ENCODE measurements at regions not wholly inside any gene's neighbourhood (a gene's known extent, or its start where the extent isn't known, plus 50 kb on each side); places are given as distances from the start of the nearest gene placed in this dataset.
"Not testable (repeated sequence)": the region's sequence is repeated elsewhere in the genome, so short reads cannot be mapped to it uniquely, and the experiment has no call there.

- no peak for DNase-seq (ENCODE audit: low spot score)
- in situ Hi-C loops (cut with MboI; ENCODE audit: low sequenced_read_pairs, unreplicated experiment): no loop called here
- no peak for TF ChIP-seq CTCF (IDR thresholded peaks at IDR 0.05; ENCODE audit: borderline replicate concordance, control extremely low read depth, extremely low read depth, insufficient read depth, missing control alignments)
Observed at GRCh38 chr2:53028225-53028624, 739.4 kb upstream of the CHAC2 start.

- DNase-seq (ENCODE audit: low spot score); in situ Hi-C loops (cut with MboI; ENCODE audit: low sequenced_read_pairs, unreplicated experiment): not testable (repeated sequence)
Observed at GRCh38 chr2:53022248-53022647, 745.4 kb upstream of the CHAC2 start.

GRCh38 chr2:53021828-53022227 is 745.8 kb upstream of the CHAC2 start:
- TF ChIP-seq CTCF (IDR thresholded peaks at IDR 0.05; ENCODE audit: borderline replicate concordance, control extremely low read depth, extremely low read depth, insufficient read depth, missing control alignments): no peak
- no peak for DNase-seq (ENCODE audit: low spot score)

GRCh38 chr2:53021292-53021691 is 746.3 kb upstream of the CHAC2 start:
- in situ Hi-C loops (cut with MboI; ENCODE audit: low sequenced_read_pairs, unreplicated experiment): no loop called here

More at GRCh38 chr2:53021828-53022227, 745.8 kb upstream of the CHAC2 start:
- in situ Hi-C loops (cut with MboI; ENCODE audit: low sequenced_read_pairs, unreplicated experiment): no loop called here

GRCh38 chr2:53018825-53019425 is 748.7 kb upstream of the CHAC2 start:
- DNase-seq (ENCODE audit: low spot score): no peak
- TF ChIP-seq CTCF (IDR thresholded peaks at IDR 0.05; ENCODE audit: borderline replicate concordance, control extremely low read depth, extremely low read depth, insufficient read depth, missing control alignments): no peak
- in situ Hi-C loops (cut with MboI; ENCODE audit: low sequenced_read_pairs, unreplicated experiment): no loop called here

More at GRCh38 chr2:53021292-53021691, 746.3 kb upstream of the CHAC2 start:
- no peak for TF ChIP-seq CTCF (IDR thresholded peaks at IDR 0.05; ENCODE audit: borderline replicate concordance, control extremely low read depth, extremely low read depth, insufficient read depth, missing control alignments)
- no peak for DNase-seq (ENCODE audit: low spot score)

- no peak for TF ChIP-seq CTCF (IDR thresholded peaks at IDR 0.05; ENCODE audit: borderline replicate concordance, control extremely low read depth, extremely low read depth, insufficient read depth, missing control alignments)
- in situ Hi-C loops (cut with MboI; ENCODE audit: low sequenced_read_pairs, unreplicated experiment): no loop called here
- DNase-seq (ENCODE audit: low spot score): no peak
Observed at GRCh38 chr2:53006980-53007379, 760.6 kb upstream of the CHAC2 start.

- DNase-seq (ENCODE audit: low spot score): no peak
- in situ Hi-C loops (cut with MboI; ENCODE audit: low sequenced_read_pairs, unreplicated experiment): no loop called here
- TF ChIP-seq CTCF (IDR thresholded peaks at IDR 0.05; ENCODE audit: borderline replicate concordance, control extremely low read depth, extremely low read depth, insufficient read depth, missing control alignments): no peak
Observed at GRCh38 chr2:53004413-53004812, 763.2 kb upstream of the CHAC2 start.
